Neuronal stem cell (in vitro differentiated cells): ENCODE measurements at regions not wholly inside any gene's neighbourhood (a gene's known extent, or its start where the extent isn't known, plus 50 kb on each side); places are given as distances from the start of the nearest gene placed in this dataset.

Experiments used
- DNase-seq: peaks from one replicate; pipeline ENCODE4 v3.0.0-alpha.2; 2013; ENCODE audit warnings: low spot score
- H2AFZ ChIP-seq: one replicate; pipeline ENCODE4 v1.6.1; 2013; ENCODE audit warnings: mild to moderate bottlenecking, low read length, inconsistent platforms
- H2AK5ac ChIP-seq: 2 replicates; pipeline ENCODE4 v1.6.1; 2013; ENCODE audit warnings: low read depth, mild to moderate bottlenecking, inconsistent platforms, low read length, moderate library complexity, mixed read lengths
- H2BK120ac ChIP-seq: 2 replicates; pipeline ENCODE4 v1.6.1; 2013; ENCODE audit warnings: low read depth, mild to moderate bottlenecking, inconsistent platforms, low read length, moderate library complexity, mixed read lengths
- H2BK12ac ChIP-seq: one replicate; pipeline ENCODE4 v1.6.1; 2013; ENCODE audit warnings: low read length, inconsistent platforms
- H2BK15ac ChIP-seq: 2 replicates; pipeline ENCODE4 v1.6.1; 2013; ENCODE audit warnings: mild to moderate bottlenecking, low read length, inconsistent platforms, mixed read lengths
- H2BK5ac ChIP-seq: one replicate; pipeline ENCODE4 v1.6.1; 2013; ENCODE audit warnings: inconsistent platforms, mild to moderate bottlenecking, low read length, moderate library complexity
- H3K14ac ChIP-seq: one replicate; pipeline ENCODE4 v1.6.1; 2013; ENCODE audit warnings: low read length, inconsistent platforms
- H3K18ac ChIP-seq: 2 replicates; pipeline ENCODE4 v1.6.1; 2013; ENCODE audit warnings: low read length, inconsistent platforms
- H3K23ac ChIP-seq: 2 replicates; pipeline ENCODE4 v1.6.1; 2013; ENCODE audit warnings: low read depth, mild to moderate bottlenecking, mixed read lengths, low read length, inconsistent platforms; ENCODE audit not compliant: poor library complexity
- H3K27ac ChIP-seq: replicated peaks from 3 replicates; pipeline ENCODE4 v1.5.1; 2013; ENCODE audit warnings: low read length, inconsistent platforms
- H3K27me3 ChIP-seq, 3 experiments: 2 replicates each; pipeline ENCODE4 v1.6.1; 2013; ENCODE audit warnings: low read length in 3 of 3, mild to moderate bottlenecking in 2 of 3, inconsistent platforms in 1 of 3, low read depth in 1 of 3, mixed read lengths in 1 of 3, moderate library complexity in 1 of 3; ENCODE audit not compliant: control insufficient read depth in 3 of 3, insufficient read depth in 3 of 3
- H3K36me3 ChIP-seq, 2 donors: replicated peaks in 1 of 2; 2 replicates each; pipeline ENCODE4 v1.6.1; 2013; ENCODE audit warnings: low read length in 2 of 2; ENCODE audit not compliant: control insufficient read depth in 2 of 2, insufficient read depth in 2 of 2
- H3K4ac ChIP-seq: 2 replicates; pipeline ENCODE4 v1.6.1; 2013; ENCODE audit warnings: inconsistent platforms, mild to moderate bottlenecking, low read length, moderate library complexity
- H3K4me1 ChIP-seq, 2 donors: 1 replicate in 1 of 2; 2 replicates in 1 of 2; pipeline ENCODE4 v1.6.1; 2013; ENCODE audit warnings: low read length in 2 of 2, low read depth in 1 of 2; ENCODE audit not compliant: control insufficient read depth in 2 of 2, insufficient read depth in 1 of 2
- H3K4me2 ChIP-seq: one replicate; pipeline ENCODE4 v1.6.1; 2013; ENCODE audit warnings: mild to moderate bottlenecking, low read length, inconsistent platforms; ENCODE audit not compliant: insufficient read depth, poor library complexity, severe bottlenecking
- H3K4me3 ChIP-seq, 2 donors: 2 replicates each; pipeline ENCODE4 v1.5.1; 2013; ENCODE audit warnings: low read length in 2 of 2, mild to moderate bottlenecking in 2 of 2, inconsistent platforms in 1 of 2, moderate library complexity in 1 of 2
- H3K79me1 ChIP-seq: one replicate; pipeline ENCODE4 v1.6.1; 2013; ENCODE audit warnings: low read depth, mild to moderate bottlenecking, inconsistent platforms, low read length, moderate library complexity
- H3K9ac ChIP-seq: one replicate; pipeline ENCODE4 v1.6.1; 2013; ENCODE audit warnings: mild to moderate bottlenecking, low read depth, low read length, inconsistent platforms; ENCODE audit not compliant: poor library complexity
- H3K9me3 ChIP-seq, 2 donors: replicated peaks in 1 of 2; 2 replicates each; pipeline versions ENCODE3 to v1.6.1; 2013; ENCODE audit warnings: low read length in 2 of 2, mild to moderate bottlenecking in 2 of 2, inconsistent platforms in 1 of 2, low read depth in 1 of 2, mixed read lengths in 1 of 2, moderate library complexity in 1 of 2; ENCODE audit not compliant: control insufficient read depth in 2 of 2, insufficient read depth in 1 of 2
- H4K8ac ChIP-seq: one replicate; pipeline ENCODE4 v1.6.1; 2013; ENCODE audit warnings: low read depth, mild to moderate bottlenecking, inconsistent platforms, low read length, moderate library complexity
- H4K91ac ChIP-seq: one replicate; pipeline ENCODE4 v1.6.1; 2013; ENCODE audit warnings: low read length, low read depth, mild to moderate bottlenecking, inconsistent platforms; ENCODE audit not compliant: poor library complexity
- WGBS, 2 donors: extraction: QIAGEN DNeasy Blood & Tissue Kit; methylation state at CpG; one replicate each; pipeline ENCODE4 v1.1.7; 2013; ENCODE audit warnings: missing lambda C conversion rate in 2 of 2, mixed read lengths in 1 of 2; ENCODE audit not compliant: insufficient read length in 2 of 2, insufficient replicate concordance in 1 of 2; ENCODE audit errors: extremely low coverage in 2 of 2; 5-methylcytosine and 5-hydroxymethylcytosine counted together

- Histone ChIP-seq H2BK12ac (no peak overlapping the region), H2AFZ (no peak overlapping the region), H3K4me1 (no peaks in the 10 kb centered on the region), H2BK15ac (no peak overlapping the region), H3K27ac (no peak overlapping the region), H3K79me1 (no peaks in the 10 kb centered on the region), H3K9ac (no peak overlapping the region), H4K8ac (no peak overlapping the region), H3K14ac (no peak overlapping the region), H2BK120ac (no peak overlapping the region), H3K4me3 (no peak overlapping the region), H3K9me3 (peaks cover 1 to 3% of the 10 kb centered on the region in 2 donors), H3K23ac (no peak overlapping the region), H3K36me3 (no peaks in the 10 kb centered on the region), H4K91ac (no peak overlapping the region), H2AK5ac (no peak overlapping the region), H3K4ac (no peak overlapping the region), H3K27me3 (no peaks in the 10 kb centered on the region), H3K18ac (no peak overlapping the region), H3K4me2 (no peak overlapping the region), H2BK5ac (no peak overlapping the region)
- no CpG with 5 or more reads among the region's 5 CpGs for WGBS, 2 donors
- no peak for DNase-seq
These were observed 307.9 kb upstream of the SLC35B3 start for GRCh38 chr6:8743170-8743745.

DNA sequence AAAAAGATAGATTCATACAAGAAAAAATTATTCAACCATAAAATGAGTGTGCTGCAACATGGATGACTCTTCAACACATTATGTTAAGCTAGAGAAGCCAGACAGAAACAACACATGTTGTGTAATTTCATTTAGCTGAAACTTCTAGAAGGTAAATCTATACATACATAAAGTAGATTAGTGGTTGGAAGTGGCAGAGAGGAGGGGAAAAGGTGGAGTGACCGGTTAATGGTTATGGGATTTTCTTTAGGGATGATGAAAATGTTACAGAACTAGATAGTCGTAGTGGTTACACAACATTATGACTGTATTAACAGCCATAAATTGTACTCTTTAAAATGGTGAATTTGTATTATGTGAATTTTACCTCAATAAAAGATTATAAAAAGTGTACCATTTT, 304.1 kb upstream of the SLC35B3 start:
- H3K4me3 ChIP-seq = no peak overlapping the region
- H4K91ac ChIP-seq = no peak overlapping the region
- H3K14ac ChIP-seq = no peak overlapping the region
- no peak overlapping the region for H3K27ac ChIP-seq
- no peaks in the 10 kb centered on the region for H3K79me1 ChIP-seq
- DNase-seq = no peak
- no peak overlapping the region for H3K4ac ChIP-seq
- H4K8ac ChIP-seq = no peak overlapping the region
- H3K9ac ChIP-seq = no peak overlapping the region
- no peak overlapping the region for H2BK120ac ChIP-seq
- WGBS, 2 donors = no CpG with 5 or more reads among the region's 2 CpGs
- no peaks in the 10 kb centered on the region for H3K4me1 ChIP-seq
- H2AK5ac ChIP-seq = no peak overlapping the region
- no peak overlapping the region for H3K4me2 ChIP-seq
- H3K23ac ChIP-seq = no peak overlapping the region
- no peak overlapping the region for H3K18ac ChIP-seq
- peaks cover 1 to 3% of the 10 kb centered on the region in 2 donors for H3K9me3 ChIP-seq
- H3K27me3 ChIP-seq = no peaks in the 10 kb centered on the region
- no peak overlapping the region for H2BK15ac ChIP-seq
- H2BK12ac ChIP-seq = no peak overlapping the region
- H3K36me3 ChIP-seq = no peaks in the 10 kb centered on the region
- H2BK5ac ChIP-seq = no peak overlapping the region
- H2AFZ ChIP-seq = no peak overlapping the region

DNA sequence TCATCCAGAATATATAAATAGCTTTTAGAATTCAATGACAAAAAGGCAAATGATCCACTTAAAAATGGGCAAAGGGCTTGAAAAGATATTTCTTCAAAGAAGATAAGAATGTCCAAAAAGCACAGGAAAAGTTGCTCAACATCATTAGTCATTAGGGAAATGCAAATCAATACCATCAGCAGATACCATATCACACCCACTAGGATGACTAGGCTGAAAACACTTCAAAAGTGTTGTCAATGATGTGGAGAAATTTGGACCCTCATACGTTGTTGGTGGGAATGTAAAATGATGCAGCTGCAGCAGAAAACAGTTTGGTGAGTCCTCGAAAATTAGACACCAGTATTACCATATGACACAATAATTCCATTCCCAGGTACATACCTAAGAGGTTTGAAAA, 303.6 kb upstream of the SLC35B3 start:
- H3K23ac ChIP-seq = no peak overlapping the region
- H4K8ac ChIP-seq = no peak overlapping the region
- no peak for DNase-seq
- no peaks in the 10 kb centered on the region for H3K36me3 ChIP-seq
- no peak overlapping the region for H3K18ac ChIP-seq
- no peak overlapping the region for H3K4me2 ChIP-seq
- H2AFZ ChIP-seq = no peak overlapping the region
- no peak overlapping the region for H3K4ac ChIP-seq
- no peak overlapping the region for H2BK15ac ChIP-seq
- H3K4me3 ChIP-seq = no peak overlapping the region
- peaks cover 1 to 3% of the 10 kb centered on the region in 2 donors for H3K9me3 ChIP-seq
- H2BK120ac ChIP-seq = no peak overlapping the region
- H2AK5ac ChIP-seq = no peak overlapping the region
- no peaks in the 10 kb centered on the region for H3K4me1 ChIP-seq
- no peak overlapping the region for H3K9ac ChIP-seq
- H4K91ac ChIP-seq = no peak overlapping the region
- no peak overlapping the region for H3K14ac ChIP-seq
- H3K27ac ChIP-seq = no peak overlapping the region
- no peaks in the 10 kb centered on the region for H3K79me1 ChIP-seq
- WGBS, 2 donors = no CpG with 5 or more reads among the region's 2 CpGs
- no peak overlapping the region for H2BK5ac ChIP-seq
- no peaks in the 10 kb centered on the region for H3K27me3 ChIP-seq
- H2BK12ac ChIP-seq = no peak overlapping the region

DNA sequence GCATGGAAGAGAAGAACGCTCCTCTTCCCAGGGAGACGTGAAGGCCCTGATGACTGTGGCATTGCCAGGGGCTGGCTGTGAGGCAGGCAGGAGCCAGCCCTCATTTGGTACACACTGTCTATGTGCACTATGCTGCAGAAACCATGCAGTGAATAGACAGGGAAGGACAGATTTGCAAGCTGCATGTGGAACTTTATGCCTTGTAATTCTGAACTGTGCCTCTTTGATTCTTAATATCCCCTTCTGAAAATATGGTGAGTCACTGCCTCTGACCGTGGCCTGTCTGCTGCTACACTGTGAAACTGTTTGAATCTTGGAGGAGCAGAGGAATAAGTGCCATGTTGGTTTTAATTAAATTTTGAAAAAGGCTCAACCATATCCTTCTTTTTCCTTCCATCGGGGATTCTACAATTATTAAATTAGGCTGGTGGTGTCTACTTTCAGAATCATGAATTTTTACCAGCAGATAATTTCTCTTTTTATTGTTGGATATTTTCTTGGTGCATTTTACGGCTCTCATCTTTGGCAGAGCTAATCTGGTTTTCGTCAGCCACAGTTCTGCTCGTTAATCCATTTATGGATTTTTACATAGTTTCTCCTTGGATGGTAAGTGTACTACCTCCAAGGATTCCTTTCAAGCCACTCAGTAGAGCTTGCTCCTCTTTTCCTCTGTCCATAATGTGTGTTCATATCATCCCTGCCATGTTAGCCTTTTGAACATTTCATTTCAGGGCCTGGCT, 301.0 kb upstream of the SLC35B3 start:
- no peak overlapping the region for H2AK5ac ChIP-seq
- H4K8ac ChIP-seq = no peak overlapping the region
- no peaks in the 10 kb centered on the region for H3K79me1 ChIP-seq
- DNase-seq = no peak
- H4K91ac ChIP-seq = no peak overlapping the region
- no peaks in the 10 kb centered on the region for H3K27me3 ChIP-seq
- H3K9me3 ChIP-seq = peaks cover 0 to 2% of the 10 kb centered on the region in 2 donors
- H2BK12ac ChIP-seq = no peak overlapping the region
- H3K36me3 ChIP-seq = no peaks in the 10 kb centered on the region
- no peak overlapping the region for H3K4me2 ChIP-seq
- H3K18ac ChIP-seq = no peak overlapping the region
- H3K4me1 ChIP-seq = no peaks in the 10 kb centered on the region
- H3K14ac ChIP-seq = no peak overlapping the region
- H3K27ac ChIP-seq = no peak overlapping the region
- H2BK5ac ChIP-seq = no peak overlapping the region
- H2BK120ac ChIP-seq = no peak overlapping the region
- H2AFZ ChIP-seq = no peak overlapping the region
- H2BK15ac ChIP-seq = no peak overlapping the region
- WGBS, 2 donors = no CpG with 5 or more reads among the region's 7 CpGs
- no peak overlapping the region for H3K4ac ChIP-seq
- H3K23ac ChIP-seq = no peak overlapping the region
- no peak overlapping the region for H3K4me3 ChIP-seq
- H3K9ac ChIP-seq = no peak overlapping the region
